HCEC 1CT (cell line): ENCODE measurements at regions not wholly inside any gene's neighbourhood (a gene's known extent, or its start where the extent isn't known, plus 50 kb on each side); places are given as distances from the start of the nearest gene placed in this dataset.
A peak's percentile ranks its signal among the peaks of the same experiment; 100 is the strongest.

Experiments used
- DNase-seq: peaks from one replicate; pipeline ENCODE4 v3.0.0-alpha.2; 2017

DNA sequence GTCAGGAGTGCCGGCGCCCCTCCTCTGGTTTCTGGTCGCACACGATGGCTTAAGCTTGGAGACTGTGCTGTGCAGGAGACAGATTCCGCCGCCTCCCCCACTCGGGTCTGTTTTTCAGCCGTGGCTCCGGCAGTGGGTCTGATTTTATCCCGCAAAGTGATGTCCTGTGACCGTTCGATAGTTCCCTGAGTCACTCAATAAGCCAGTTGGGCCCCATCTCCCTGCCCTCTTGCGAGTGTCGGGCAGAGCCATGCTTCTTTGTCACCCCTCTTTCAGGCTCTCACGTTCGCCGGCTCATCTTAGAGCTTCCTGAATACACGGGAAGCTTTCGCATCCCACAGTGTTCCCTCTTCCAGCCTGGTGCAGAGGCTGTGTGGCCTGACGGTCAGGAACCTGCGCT is 127.8 kb upstream of the RFLNA start:
- no peak for DNase-seq

GRCh38 chr12:124168016-124168786 is 126.7 kb upstream of the RFLNA start:
- no peak for DNase-seq

- no peak for DNase-seq
Observed at GRCh38 chr12:124169577-124170284, 125.2 kb upstream of the RFLNA start.

DNA sequence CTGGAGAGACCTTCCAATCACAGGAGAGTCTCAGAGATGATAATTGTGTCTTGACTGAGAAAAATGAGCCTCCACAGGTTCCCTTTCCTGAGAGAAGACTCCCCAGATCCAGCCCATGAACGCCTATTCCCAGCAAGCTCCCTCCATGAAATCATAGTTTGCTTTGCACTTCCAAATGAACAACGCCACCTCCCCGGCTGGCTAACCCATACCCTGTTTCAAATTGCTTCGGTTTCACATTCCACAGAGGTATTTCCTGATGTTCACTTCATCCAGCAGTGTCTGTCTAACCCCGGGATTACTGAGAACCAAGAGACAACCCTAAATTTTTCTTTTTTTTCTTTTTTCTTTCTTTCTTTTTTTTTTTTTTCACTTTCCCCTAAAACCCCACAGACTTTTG is 124.1 kb upstream of the RFLNA start:
- no peak for DNase-seq

DNA sequence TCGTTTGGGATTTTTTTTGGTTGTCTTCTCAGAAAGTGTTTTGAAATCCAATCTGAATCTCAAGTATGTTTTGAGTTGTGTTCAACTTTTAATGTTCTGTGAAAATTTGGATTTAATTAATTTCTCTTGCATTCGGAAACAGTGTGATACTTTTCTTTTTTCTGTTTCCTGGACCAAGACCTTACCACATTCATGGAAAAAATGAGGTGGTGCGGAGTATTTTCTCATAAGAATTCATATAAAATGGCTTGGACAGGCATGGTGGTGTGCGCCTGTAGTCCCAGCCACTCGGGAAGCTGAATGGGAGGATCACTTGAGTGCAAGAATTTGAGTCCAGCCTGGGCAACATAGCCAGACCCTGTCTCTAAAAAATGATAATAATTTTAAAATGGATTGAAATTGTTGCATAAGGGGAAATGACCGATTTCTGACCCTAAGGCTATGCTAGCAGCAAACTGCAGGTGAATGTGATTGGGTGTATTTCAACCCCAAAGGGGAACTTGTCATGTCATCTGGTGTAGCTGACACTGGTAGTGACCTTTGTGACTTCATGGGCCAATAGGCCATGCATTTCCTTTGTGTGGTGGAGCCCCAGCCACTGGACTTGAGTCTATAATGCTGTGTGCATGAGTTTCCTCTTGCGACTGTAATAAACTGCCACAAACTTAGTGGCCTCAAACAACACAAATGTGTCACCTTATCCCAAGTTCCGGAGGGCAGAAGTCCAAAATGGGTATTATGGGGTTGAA is 123.5 kb upstream of the RFLNA start:
- no peak for DNase-seq

DNA sequence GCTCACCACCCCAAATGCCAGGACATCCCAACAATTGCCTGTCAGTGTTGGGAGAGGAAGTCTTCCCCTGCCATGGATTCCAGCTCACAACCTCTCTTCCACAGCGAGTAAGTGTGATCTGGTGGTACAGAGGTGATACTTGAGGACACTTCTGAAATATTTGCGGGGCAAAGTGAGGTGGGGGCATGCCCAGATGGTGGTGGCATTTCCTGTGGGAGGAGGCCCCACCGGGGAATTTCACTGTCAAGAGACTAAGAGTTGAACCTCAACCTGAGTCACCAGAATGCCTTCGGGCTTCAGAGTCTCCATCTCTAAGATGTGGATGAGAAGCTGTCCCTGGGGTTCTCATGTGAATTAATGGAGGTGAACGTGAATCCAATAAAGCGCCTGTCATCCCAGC is 122.3 kb upstream of the RFLNA start:
- no peak for DNase-seq

DNA sequence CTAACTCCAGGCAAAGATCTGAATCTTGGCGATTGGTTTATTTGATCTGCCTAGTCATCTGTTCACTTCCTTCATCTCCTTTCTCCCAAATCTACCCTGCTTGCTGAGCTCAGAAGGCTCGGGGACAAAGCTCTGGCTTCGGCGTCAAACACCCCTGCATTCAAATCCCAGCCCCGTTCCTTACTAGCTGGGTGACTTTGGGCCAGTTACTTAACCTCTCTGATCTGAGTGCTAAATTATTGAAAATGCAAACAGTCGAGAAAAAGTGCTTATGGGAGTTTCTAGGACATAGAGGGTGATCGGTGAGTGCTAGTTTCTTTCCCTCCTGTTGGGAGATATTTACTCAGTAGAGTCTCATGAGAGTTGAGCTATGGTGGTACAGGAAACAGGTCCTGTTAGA is 121.2 kb upstream of the RFLNA start:
- DNase-seq, result no peak

- peak; percentile 20 for DNase-seq
Observed at GRCh38 chr12:124174451-124175348, 120.2 kb upstream of the RFLNA start.

DNA sequence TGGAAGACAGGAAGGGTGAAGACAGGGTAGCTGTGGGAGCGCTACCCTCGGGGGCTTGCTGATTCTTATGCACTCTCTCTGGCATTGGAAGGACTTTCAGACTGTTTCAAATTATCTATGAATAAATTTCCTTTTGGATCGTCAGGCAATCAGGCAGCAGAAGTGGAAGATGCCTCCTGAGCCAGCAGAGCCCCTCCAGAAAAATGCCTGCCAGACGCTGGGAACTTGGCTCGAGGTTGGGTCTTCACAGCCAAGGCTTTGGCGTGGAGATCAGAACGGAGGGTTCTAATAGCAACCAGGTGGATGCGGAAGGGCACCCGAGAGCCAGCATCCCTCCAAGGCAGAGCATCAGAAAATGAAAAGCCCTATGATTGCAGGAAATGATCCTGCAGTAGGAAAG is 119.2 kb upstream of the RFLNA start:
- no peak for DNase-seq

- no peak for DNase-seq
Observed at GRCh38 chr12:124177276-124177950, 117.5 kb upstream of the RFLNA start.

DNA sequence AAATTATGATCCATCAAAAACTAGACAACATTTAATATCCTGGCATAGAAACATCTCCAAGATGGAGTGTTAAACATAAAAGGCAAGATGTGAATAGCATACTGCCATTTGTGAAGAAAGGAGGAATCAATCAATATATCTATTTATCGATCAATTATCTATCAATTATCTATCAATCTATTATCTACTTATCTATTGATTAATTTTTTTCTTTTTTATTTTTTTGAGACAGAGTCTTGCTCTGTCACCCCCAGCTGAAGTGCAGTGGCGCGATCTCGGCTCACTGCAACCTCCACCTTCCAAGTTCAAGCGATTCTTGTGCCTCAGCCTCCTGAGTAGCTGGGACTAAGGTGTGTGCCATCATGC is 117.0 kb upstream of the RFLNA start:
- DNase-seq, result no peak

GRCh38 chr12:124179936-124180607 is 114.8 kb upstream of the RFLNA start:
- no peak for DNase-seq

GRCh38 chr12:124183172-124183571 is 111.7 kb upstream of the RFLNA start:
- no peak for DNase-seq

GRCh38 chr12:124184456-124184855 is 110.4 kb upstream of the RFLNA start:
- DNase-seq, result no peak

GRCh38 chr12:124185971-124186686 is 108.8 kb upstream of the RFLNA start:
- DNase-seq, result no peak

- no peak for DNase-seq
Observed at GRCh38 chr12:124188084-124188483, 106.8 kb upstream of the RFLNA start.

DNA sequence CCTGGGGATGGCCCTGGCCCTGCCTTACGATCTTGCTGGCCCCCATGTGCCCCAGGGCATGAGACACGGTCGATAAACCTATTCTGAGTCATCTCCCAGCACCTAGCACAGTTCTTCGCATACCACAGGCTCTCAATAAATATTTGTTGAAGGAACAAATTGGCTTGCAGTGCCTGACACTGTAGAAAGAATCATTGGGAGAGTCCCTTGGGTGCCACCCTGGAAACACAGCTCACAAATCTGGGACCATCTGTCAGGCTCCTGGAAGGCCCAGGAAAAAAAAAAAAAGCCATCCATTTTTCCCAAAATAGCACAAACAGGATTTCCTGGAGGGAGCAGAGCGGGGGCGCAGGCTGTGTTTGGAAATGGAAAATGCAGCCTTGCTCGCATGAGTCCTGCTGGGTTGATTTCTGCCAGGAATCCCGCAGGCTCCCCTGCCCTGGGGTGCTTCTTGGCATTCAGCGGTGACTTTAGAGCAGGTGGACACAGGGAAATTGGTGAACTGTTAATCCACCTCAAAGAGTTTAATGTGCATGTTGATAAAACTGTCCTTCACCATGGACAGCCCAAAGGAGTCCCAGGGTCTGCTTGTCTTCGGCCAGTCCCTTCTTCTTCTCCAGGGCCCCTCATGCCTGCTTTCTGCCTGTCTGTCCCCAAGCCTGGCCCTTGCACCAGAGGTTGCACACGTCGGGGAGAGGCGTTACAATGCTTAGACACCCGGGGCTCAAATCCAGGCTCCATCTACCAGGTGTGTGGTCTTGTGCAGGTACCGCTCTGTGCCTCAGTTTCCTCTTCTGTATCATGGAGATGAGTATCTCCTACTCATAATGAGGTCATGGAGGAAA is 106.1 kb upstream of the RFLNA start:
- DNase-seq, result no peak

- DNase-seq, result no peak
Observed at GRCh38 chr12:124190312-124191023, 104.4 kb upstream of the RFLNA start.

DNA sequence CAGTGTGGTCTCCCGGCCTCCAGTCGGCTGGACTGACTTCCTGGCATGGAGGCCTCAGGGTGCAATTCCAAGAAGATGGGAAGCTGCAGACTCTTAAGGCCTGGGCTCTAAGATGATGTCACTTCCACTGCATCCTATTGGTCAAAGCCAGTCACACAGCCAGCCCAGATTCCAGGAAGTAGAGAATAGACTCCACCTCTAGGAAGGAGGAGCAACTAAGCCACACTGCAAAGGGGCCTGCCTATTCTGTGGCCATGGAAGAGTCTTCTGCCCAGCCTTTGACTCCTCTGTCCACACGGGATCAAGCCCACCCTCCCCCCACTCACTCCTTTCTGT is 103.9 kb upstream of the RFLNA start:
- no peak for DNase-seq

GRCh38 chr12:124191966-124192365 is 102.9 kb upstream of the RFLNA start:
- no peak for DNase-seq
